GM21526 (cell line): ENCODE measurements at regions not wholly inside any gene's neighbourhood (a gene's known extent, or its start where the extent isn't known, plus 50 kb on each side); places are given as distances from the start of the nearest gene placed in this dataset.
"Not testable (repeated sequence)": the region's sequence is repeated elsewhere in the genome, so short reads cannot be mapped to it uniquely, and the experiment has no call there.

Source experiments
- ATAC-seq: cut with Tn5 transposase; IDR thresholded peaks from one replicate; pipeline ENCODE4 v1.9.1; 2021; ENCODE audit warnings: moderate library complexity; ENCODE audit not compliant: unreplicated experiment, low FRiP score

DNA sequence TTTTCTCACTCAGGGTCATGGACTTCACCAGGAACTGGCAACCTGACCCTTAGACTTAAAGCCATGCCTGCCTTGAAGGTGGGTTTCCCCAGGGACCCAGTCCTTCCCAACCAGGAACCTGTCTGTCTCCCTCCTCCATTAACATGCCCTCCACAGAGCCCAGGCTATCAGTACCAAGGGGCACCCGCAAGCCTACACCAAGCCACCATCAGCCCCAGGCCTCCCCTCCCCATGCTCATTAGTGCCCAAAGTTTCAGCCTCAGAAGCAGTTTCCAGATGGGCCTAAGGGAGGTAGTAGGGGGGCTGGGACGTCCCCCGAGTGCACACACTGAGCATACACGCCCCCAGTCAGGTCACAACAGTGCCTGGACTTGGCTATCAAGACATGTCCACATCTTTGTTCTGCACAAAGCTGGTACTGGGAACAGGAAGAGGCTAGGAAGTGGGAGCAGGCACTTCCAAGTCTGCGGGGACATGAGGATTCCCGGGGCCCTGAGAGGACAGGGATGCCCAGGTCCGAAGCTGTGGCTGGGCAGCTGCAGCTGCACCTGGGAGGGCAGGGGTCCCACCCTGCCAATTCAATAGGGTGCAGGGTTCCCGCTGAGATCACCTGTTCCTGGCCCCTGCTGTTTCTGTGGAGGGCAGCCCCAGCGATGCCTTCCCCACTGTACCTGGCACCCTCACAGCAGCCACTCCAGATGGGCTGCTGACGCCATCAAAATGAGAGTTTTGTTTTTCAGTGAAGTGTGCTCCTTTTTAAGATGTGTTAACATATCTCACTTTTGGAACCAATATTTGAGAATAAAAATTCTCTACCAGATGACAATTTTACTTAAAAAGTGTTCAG, 731.4 kb downstream of the NR4A2 start:
- ATAC-seq: no peak

DNA sequence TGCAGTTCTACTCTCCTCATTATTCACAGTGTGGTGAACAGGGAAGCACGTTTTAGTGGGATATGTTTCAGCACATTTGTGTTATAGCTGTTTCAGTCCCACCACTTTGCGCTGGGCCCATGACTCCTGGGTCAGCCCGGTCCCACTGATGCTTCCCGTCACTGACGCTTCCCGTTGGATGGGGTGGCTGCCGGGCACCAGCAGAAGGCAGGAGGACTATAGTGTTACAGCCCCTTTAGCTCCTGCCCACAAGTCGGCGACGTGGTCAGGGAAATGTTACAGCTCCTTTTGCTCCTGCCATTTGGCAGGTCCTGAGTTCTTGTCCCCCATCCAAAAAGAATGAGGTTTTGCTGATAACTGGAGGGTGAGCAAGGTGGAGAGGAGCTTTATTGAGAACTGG, 732.2 kb downstream of the NR4A2 start:
- no peak for ATAC-seq

DNA sequence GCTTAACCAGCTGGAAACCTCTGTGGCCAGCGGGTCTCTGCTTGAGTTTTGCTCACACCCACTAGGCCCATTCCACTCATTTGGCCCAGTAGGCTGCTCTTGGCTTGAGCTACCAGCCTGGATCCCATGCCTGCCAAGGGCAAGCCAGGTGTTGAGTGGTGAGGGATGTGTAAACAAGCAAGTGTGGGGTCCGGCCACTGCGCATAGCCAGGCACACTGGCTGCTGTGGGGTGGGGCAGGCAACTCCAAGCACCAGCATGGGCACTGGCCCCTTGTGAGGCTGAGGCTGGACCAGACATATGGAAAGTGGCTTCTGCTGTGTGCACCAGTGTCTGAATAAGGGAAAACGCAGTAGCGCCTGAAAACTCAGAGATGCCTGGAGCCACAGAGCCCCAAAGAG, 732.7 kb downstream of the NR4A2 start:
- ATAC-seq: no peak

DNA sequence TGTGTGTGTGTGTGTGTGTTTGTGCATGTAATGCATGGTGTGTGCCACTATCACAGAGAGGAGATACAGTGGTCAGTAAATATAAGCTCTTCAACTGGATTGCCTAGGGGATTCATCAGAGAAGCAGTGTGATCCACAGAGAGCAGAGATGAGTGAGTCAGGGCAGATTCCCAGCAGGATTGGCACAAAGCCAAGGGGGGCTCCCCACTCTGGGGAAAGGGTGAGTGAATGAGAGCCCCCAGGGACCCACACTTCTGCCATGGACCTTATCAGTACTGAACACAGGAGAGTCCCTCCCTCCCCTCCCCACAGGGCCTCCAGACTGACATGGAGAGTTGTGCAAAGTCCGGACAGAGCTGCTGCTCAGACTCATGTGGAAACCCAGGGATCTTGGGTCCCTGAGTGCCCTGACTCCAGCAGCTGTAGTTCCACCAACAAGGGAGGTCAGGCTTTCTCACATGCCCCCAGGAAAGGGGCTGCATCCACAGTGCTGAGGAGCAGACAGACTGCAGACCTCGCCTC, 748.8 kb downstream of the NR4A2 start:
- ATAC-seq: no peak

DNA sequence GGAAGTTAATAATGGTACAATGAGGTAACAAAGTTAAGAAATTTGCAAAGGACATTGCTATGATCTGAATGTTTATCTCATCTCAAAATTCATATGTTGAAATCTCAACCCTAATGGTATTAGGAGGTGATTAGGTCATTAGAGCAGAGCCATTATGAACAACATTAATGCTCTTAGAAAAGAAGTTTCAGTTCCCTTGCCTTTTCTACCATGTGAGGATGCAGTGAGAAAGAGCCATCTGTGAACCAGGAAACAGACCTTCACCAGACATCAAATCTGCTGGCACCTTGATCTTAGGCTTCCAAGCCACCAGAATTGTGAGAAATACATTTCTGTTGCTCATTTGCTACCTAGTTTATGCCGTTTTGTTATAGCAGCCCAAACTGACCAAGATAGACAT, 757.6 kb downstream of the NR4A2 start:
- ATAC-seq: no peak

DNA sequence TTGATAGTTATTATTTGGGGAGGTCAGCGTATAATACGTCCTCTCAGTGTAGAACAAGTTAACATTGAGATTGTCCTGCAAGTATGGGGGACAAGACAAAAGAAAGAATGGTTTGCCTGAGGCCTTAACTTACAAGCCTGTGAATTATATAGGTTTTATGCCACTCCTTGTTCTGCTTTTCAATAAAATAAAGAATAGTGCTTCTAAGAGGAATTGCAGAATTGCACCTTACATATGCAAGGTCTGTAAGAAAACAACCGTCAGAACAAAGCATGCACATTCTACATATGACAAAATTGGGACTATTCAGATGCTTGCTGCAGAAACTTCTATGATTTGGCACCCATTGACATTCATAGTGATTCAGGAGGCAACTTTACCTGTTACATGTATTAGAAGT, 785.0 kb downstream of the NR4A2 start:
- ATAC-seq: no peak

DNA sequence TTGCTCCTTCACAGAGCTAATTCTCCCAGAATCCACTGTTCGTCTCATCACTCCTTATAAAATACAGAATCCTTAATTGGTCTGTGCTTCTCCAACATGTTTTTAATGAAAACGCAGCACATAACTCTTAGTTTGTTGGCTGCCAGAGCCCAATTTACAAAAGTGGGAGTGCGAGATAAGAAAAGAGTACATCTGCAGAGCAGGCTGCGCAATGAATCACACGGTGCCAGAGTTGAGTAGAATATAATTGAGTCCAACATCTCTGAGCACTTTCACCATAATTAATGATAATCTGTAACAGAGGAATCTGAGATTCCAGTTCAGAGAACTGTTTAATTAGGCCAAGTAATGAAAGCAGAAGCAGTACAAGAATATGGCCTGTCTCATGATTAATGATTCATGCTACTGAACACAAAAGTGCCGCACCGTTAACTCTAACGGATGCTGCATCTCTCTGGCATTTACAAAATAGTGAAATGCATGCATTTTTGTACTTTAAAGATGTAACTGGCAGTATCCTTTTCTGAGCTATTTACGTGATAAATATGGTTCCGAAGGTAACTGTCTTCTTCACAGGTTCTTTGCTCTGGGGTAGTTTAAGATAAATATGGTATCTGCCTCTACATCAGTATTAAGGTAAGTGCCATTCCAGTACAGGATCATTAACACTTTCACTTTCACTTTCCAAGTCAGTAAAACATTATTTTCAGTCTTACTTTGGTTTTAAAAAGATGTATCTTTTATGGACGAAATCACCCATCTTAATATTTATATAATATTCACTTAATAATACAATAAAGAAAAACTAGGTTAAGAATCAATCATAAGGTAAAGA, 785.6 kb downstream of the NR4A2 start:
- ATAC-seq: no peak

DNA sequence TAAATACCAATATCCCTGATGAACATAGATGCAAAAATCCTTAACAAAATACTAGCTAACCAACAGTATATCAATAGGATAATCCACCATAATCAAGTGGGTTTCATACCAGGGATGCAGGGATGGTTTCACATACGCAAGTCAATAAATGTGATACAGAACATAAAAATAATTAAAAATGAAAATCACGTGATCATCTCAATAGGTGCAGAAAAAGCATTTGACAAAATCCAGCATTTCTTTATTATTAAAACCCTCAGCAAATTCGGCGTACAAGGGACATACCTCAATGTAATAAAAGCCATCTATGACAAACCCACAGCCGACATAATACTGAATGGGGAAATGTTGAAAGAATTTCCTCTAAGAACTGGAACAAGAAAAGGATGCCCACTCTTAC, 793.5 kb downstream of the NR4A2 start:
- not testable (repeated sequence) for ATAC-seq

DNA sequence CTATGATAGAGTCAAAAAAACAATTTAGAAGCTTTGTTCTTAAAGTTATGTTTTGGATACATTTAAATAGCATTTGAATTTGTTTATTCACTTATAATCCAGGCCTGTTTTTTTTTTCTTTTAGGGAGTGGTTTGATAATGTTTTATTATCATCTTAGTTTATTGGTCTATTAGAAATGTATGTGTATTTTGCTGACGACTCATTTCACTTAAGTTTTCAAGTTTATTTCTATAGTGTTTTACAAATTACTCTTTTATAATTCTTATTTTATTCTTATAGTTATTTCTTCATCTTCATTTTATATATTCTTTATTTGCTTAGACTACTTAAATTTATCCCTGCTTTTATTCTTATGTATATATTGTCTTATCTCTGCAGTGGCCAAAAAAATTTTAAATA, 804.5 kb downstream of the NR4A2 start:
- ATAC-seq: no peak

DNA sequence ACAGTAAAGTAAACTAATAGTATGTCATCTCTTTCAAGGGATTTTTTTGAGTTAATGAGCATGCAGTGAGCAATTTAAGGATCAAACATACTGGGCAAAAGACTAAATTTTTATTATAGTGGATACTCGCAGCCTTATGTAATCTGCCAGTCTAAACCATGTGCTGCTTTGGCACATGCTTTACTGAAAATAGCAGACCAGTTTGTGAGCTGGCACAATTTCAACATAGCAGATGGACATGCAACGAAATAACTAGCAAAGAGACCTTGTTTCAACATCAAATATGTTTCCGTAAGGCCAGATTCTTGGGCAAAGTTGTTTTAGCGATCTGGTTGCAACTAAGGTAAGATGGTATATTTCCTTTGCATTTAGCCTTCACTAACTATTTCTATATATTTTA, 807.3 kb downstream of the NR4A2 start:
- no peak for ATAC-seq

DNA sequence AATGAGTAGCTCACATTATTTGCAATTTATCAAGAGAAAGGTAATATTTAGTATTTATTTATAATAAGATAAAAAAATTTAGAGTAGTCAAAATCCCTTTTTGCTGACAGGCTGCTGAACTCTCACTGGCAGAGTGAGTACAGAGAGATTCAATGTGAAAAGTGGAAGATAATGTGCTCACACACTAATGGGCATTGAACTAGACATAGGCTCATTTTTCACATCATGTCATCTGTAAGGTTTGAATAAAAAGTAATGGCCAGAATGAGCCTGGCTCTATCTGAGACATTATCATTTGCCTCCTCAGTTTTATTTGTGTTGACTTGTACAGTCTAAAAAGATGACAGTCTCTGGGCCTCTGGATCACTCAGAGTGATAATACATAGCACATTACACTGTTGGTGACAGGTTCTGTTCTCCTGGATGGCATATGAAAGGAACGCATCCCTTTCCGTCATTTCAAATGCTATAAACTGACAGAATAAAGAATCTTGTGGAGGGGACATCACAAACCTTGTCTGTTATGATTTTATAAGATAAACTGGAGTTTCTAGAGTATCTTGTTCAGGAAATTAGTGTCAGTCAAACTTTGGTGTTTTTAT, 812.9 kb downstream of the NR4A2 start:
- ATAC-seq: no peak

DNA sequence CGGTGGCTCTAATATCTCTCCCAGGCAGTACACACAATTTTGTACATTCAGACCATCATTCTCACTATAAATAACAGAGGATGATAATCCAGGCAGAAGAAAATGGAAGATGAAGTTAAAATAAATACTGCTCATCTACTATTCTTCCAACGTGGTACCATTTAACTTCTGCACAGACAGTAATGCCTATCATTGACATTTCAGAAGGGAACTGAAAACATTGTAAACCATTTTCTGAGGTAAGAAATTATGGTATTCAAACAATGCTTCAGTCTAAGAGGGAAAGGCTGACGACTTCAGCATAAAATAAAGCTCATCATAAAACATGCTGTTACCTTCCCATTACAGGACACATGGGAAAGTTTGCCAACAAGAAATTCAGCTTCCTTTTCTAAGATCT, 814.4 kb downstream of the NR4A2 start:
- no peak for ATAC-seq

DNA sequence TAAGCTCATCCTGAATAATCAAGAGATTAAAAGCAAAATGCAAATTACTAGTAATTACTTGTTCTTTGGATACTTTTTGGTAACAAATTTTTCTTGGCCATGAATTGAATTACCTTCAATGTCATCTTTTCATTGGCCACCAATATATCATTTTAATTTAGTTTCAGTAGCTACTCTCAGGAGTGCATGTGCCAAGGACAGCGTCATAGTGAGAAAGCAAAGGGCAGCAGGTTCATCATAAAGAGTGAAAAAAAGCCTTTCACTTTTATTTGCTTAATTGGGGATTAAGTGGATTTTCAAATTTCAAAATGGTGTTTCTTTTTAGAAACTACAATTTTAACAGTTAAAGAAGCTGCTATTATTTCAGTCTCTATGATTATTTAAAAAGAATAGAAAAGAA, 815.2 kb downstream of the NR4A2 start:
- ATAC-seq: no peak

DNA sequence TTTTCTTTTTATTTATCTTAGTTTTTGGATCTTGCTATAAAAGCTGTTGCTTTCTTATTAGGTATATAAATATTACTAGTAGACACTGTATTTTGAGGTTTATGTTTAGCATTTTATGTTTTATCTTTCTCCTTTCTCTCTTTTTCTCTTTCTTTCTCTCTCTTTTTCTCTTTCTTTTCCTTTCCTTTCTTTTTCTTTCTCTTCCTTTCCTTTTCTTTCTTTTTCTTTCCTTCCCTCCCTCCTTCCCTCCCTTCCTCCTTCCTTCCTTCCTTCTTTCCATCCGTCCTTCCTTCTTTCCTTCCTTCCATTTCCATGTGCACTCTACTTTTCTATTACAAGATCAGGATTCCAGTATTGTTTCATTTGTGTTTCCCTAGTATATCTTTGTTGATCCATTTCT, 814.8 kb downstream of the KCNJ3 start:
- ATAC-seq: no peak

DNA sequence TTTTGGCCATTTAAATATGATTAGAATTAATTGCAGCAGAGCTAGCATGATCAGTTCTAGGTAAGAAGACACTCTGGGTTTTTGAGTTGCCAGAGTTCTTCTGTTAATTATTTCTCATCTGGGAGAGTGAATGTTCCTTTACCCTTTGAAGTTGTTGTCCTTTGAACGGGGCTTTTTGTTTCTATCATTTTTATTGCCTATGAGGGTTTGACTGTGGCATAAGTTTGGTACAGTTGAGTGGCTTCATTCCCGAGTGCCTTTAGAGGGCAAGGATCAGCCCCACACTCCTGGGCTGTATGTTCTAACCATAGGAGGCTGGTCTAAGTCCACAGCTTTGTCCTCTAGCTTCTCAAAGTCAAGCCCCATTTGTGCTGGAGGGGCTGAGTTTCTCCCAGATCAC, 804.3 kb downstream of the KCNJ3 start:
- ATAC-seq: no peak

DNA sequence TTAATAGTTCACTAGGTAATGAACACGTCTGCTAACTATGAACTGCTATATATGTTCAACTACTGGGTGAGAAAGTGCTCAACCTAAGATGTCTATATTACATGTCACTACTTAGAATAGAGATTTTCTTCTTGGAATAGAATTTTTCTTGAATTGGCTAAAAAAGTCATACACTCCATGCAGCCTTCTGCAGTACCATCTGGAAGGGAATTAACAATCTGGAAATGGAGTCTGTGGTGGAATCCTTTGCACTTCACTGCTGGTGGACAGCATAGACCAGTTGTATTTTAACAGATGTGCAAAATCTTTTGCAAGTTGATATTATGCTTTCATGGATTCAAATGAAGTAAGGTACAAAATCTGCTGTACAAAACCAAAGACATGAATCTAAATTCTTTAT, 799.6 kb downstream of the KCNJ3 start:
- ATAC-seq: no peak

DNA sequence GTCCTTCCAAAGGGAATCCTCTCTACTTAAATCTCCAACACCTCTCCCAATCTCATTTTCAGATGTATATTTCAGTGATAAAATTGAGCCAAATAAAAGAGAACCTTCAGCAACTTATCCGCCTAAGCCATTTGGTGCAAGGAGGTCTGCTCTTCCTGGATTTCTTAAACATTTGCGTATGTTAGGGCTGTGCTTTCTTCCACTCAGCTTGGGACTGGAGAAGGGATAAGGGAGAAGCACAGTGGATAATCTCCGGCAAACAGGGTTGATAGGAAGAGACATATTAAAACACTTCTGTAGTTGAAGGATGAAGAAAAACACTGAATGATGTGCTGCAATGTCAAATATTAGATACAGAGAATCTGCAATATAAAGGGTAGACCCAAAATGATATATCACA, 796.2 kb downstream of the KCNJ3 start:
- ATAC-seq: no peak

DNA sequence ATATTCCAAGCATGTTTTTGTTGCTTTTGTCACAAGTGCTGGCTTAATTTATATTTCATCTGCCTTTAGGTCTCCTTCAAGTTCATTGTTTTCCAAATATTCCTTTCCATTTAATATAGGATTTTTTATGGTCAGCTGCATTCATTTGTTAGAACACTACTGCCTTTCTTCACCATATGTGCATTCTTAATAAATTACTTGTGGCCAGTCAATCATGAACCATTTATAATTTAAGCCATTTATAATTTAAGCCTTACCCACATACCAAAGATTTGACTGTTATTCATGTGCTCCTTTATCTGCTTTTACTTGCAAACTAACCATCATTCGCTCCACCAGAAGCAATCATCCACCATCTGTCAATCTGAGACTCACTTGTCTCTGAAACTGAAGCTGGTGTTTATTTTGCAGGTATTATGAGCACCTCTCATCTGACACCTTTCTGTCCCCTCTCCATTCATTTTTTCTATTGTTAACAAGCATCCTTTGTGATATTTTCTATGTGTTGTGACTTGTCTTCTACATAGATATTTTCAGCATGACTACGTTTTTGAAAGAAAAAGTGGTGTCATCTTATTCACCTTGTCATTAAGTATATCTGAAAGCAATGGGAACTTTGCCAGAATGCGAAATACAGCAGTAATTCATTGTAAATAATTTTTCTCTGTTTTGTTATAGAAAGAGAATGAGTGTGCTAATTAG, 786.8 kb downstream of the KCNJ3 start:
- ATAC-seq: no peak

DNA sequence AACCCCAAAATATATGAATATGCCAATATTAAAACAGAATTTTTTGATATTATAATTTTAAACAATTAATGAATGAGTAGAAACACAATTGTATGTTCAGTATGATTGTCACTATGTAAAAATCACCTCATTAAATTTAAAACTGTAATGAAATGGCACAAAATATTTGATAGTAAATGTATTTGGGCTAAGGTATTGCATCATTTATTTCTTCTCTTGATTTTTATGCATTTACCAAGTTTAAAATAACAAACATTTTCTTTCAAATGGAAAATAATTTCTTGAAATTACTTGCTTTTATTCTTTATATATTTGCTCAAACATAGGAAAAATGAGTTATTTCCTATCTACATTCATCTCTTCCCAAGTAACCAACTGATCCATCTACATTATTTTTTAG, 782.6 kb downstream of the KCNJ3 start:
- ATAC-seq: no peak

DNA sequence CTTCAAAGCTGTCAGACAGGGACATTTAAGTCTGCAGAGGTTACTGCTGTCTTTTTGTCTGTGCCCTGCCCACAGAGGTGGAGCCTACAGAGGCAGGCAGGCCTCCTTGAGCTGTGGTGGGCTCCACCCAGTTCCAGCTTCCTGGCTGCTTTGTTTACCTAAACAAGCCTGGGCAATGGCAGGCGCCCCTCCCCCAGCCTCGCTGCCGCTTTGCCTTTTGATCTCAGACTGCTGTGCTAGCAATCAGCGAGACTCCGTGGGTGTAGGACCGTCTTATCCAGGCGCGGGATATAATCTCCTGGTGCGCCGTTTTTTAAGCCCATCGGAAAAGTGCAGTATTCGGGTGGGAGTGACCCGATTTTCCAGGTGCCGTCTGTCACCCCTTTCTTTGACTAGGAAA, 773.5 kb downstream of the KCNJ3 start:
- not testable (repeated sequence) for ATAC-seq

DNA sequence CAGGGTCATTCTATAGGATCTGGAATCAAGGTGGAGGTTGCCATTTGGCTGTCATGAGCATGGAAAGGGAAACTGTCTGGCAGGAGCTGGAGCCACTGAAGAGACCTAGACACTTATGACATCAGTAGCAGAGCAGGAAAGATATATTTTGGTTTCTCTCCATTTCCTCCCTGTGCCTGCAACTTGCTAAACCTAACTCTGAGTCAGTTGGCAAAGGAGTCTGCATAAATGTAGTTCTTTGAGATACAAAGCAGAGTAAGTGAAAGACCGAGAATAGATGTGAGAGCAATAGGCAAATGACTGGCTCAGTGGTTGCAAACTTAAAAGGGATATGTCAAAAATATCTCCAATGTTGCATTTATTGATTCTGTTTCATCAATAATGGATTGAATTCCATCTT, 757.7 kb downstream of the KCNJ3 start:
- ATAC-seq: no peak
